ENCODE measurements at regions not wholly inside any gene's neighbourhood (a gene's known extent, or its start where the extent isn't known, plus 50 kb on each side); places are given as distances from the start of the nearest gene placed in this dataset.

- DNase-seq = no peak
Measured at GRCh38 chr11:112541140-112542046, 280.7 kb upstream of the PLET1 start.

GRCh38 chr11:112542479-112542878, 281.8 kb upstream of the PLET1 start:
- DNase-seq = no peak

- no peak for DNase-seq
Measured at GRCh38 chr11:112543390-112543789, 282.7 kb upstream of the PLET1 start.

GRCh38 chr11:112548641-112549040, 288.0 kb upstream of the PLET1 start:
- no peak for DNase-seq

- no peak for DNase-seq
Measured at GRCh38 chr11:112553205-112553731, 292.6 kb upstream of the PLET1 start.

GRCh38 chr11:112554586-112554985, 293.9 kb upstream of the PLET1 start:
- DNase-seq = no peak

GRCh38 chr11:112555491-112556364, 295.1 kb upstream of the PLET1 start:
- DNase-seq = peak; percentile 53 to 54

GRCh38 chr11:112558691-112559090, 298.0 kb upstream of the PLET1 start:
- no peak for DNase-seq

- no peak for DNase-seq
Measured at GRCh38 chr11:112563808-112564207, 303.1 kb upstream of the PLET1 start.

- no peak for DNase-seq
Measured at GRCh38 chr11:112564228-112564955, 303.7 kb upstream of the PLET1 start.

- DNase-seq = no peak
Measured at GRCh38 chr11:112565551-112565950, 304.9 kb upstream of the PLET1 start.

GRCh38 chr11:112566124-112566523, 305.5 kb upstream of the PLET1 start:
- no peak for DNase-seq

GRCh38 chr11:112570333-112570732, 309.7 kb upstream of the PLET1 start:
- DNase-seq = no peak

- no peak for DNase-seq
Measured at GRCh38 chr11:112579282-112579681, 318.6 kb upstream of the PLET1 start.

GRCh38 chr11:112580864-112581263, 320.2 kb upstream of the PLET1 start:
- no peak for DNase-seq

GRCh38 chr11:112581747-112582146, 321.1 kb upstream of the PLET1 start:
- no peak for DNase-seq

- DNase-seq = no peak
Measured at GRCh38 chr11:112582366-112582765, 321.7 kb upstream of the PLET1 start.

GRCh38 chr11:112583261-112583893, 322.7 kb upstream of the PLET1 start:
- DNase-seq = no peak

- DNase-seq = no peak
Measured at GRCh38 chr11:112584672-112585071, 324.0 kb upstream of the PLET1 start.

GRCh38 chr11:112587664-112588063, 327.0 kb upstream of the PLET1 start:
- no peak for DNase-seq

- DNase-seq = peak; percentile 69 to 79
Measured at GRCh38 chr11:112588252-112588694, 327.6 kb upstream of the PLET1 start.

GRCh38 chr11:112589155-112589554, 328.5 kb upstream of the PLET1 start:
- DNase-seq = no peak
